ENCODE measurements at regions not wholly inside any gene's neighbourhood (a gene's known extent, or its start where the extent isn't known, plus 50 kb on each side); places are given as distances from the start of the nearest gene placed in this dataset.
"Not testable (repeated sequence)": the region's sequence is repeated elsewhere in the genome, so short reads cannot be mapped to it uniquely, and the experiment has no call there.

GRCh38 chr3:39558775-39559306 is 91.4 kb downstream of the MOBP start:
- DNase-seq, result no peak

GRCh38 chr3:39559543-39559942 is 92.1 kb downstream of the MOBP start:
- no peak for DNase-seq

- no peak for DNase-seq
These were observed 101.0 kb downstream of the MOBP start for GRCh38 chr3:39568508-39568907.

GRCh38 chr3:39569095-39569494 is 101.6 kb downstream of the MOBP start:
- DNase-seq, result no peak

GRCh38 chr3:39573392-39573791 is 105.9 kb downstream of the MOBP start:
- DNase-seq, result no peak

- DNase-seq, result no peak
These were observed 110.1 kb downstream of the MOBP start for GRCh38 chr3:39577541-39577940.

GRCh38 chr3:39586215-39586614 is 118.7 kb downstream of the MOBP start:
- not testable (repeated sequence) for DNase-seq

- no peak for DNase-seq
These were observed 119.6 kb downstream of the MOBP start for GRCh38 chr3:39587113-39587512.

- no peak for DNase-seq
These were observed 123.3 kb downstream of the MOBP start for GRCh38 chr3:39590806-39591205.

- no peak for DNase-seq
These were observed 125.0 kb downstream of the MOBP start for GRCh38 chr3:39592311-39593050.

- DNase-seq, result no peak
These were observed 125.9 kb downstream of the MOBP start for GRCh38 chr3:39593341-39593740.

- no peak for DNase-seq
These were observed 133.8 kb downstream of the MOBP start for GRCh38 chr3:39601241-39601640.

- no peak for DNase-seq
These were observed 138.4 kb downstream of the MOBP start for GRCh38 chr3:39605837-39606236.

GRCh38 chr3:39626198-39626597 is 158.7 kb downstream of the MOBP start:
- no peak for DNase-seq

GRCh38 chr3:39631136-39631535 is 163.7 kb downstream of the MOBP start:
- DNase-seq, result no peak

- peak; percentile 34 for DNase-seq
These were observed 170.3 kb downstream of the MOBP start for GRCh38 chr3:39637807-39638206.

- DNase-seq, result no peak
These were observed 170.8 kb downstream of the MOBP start for GRCh38 chr3:39638301-39638700.

- DNase-seq, result peak; percentile 94
These were observed 169.8 kb upstream of the MYRIP start for GRCh38 chr3:39639344-39640236.

- no peak for DNase-seq
These were observed 168.1 kb upstream of the MYRIP start for GRCh38 chr3:39641274-39641673.

GRCh38 chr3:39644176-39644575 is 165.2 kb upstream of the MYRIP start:
- DNase-seq, result peak; percentile 63

- not testable (repeated sequence) for DNase-seq
These were observed 158.2 kb upstream of the MYRIP start for GRCh38 chr3:39651256-39651655.

GRCh38 chr3:39651993-39652739 is 157.2 kb upstream of the MYRIP start:
- DNase-seq, result no peak

GRCh38 chr3:39655718-39656117 is 153.7 kb upstream of the MYRIP start:
- not testable (repeated sequence) for DNase-seq

Measured in fibroblast of skin of scalp (primary cell).